ENCODE measurements at regions not wholly inside any gene's neighbourhood (a gene's known extent, or its start where the extent isn't known, plus 50 kb on each side); places are given as distances from the start of the nearest gene placed in this dataset.

DNA sequence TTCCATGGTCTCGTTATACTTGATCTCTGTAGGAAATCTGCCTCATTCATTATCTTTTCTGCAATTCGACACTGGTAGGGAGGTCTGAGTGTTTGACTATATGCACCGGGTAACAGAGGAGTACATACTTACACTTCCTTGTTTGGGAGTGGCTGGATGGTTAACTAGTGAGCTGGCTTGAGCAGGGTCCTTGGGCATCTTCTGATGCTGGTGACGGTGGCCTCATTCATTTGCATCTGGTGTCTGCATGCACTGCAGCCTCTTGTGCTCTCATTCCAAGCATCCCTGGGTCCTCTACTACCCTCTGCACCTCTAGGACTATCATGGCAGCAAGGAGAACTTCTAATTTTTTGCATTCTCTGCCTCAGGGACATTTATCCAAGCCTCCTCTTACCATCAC is 100.0 kb upstream of the TCF4 start:
- TF ChIP-seq, protein P1, sequence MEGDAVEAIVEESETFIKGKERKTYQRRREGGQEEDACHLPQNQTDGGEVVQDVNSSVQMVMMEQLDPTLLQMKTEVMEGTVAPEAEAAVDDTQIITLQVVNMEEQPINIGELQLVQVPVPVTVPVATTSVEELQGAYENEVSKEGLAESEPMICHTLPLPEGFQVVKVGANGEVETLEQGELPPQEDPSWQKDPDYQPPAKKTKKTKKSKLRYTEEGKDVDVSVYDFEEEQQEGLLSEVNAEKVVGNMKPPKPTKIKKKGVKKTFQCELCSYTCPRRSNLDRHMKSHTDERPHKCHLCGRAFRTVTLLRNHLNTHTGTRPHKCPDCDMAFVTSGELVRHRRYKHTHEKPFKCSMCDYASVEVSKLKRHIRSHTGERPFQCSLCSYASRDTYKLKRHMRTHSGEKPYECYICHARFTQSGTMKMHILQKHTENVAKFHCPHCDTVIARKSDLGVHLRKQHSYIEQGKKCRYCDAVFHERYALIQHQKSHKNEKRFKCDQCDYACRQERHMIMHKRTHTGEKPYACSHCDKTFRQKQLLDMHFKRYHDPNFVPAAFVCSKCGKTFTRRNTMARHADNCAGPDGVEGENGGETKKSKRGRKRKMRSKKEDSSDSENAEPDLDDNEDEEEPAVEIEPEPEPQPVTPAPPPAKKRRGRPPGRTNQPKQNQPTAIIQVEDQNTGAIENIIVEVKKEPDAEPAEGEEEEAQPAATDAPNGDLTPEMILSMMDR (IDR thresholded peaks at IDR 0.05; ENCODE audit: low read depth, low read length, poor library complexity, severe bottlenecking): no peak
- no peak for TF ChIP-seq EZH2phosphoT487 (IDR thresholded peaks at IDR 0.05; ENCODE audit: borderline replicate concordance, low read length)
